Thymus (tissue), 11 donors: ENCODE measurements at regions not wholly inside any gene's neighbourhood (a gene's known extent, or its start where the extent isn't known, plus 50 kb on each side); places are given as distances from the start of the nearest gene placed in this dataset.

Experiments used
- DNase-seq, 9 donors: peaks; one replicate each; pipeline ENCODE4 v3.0.0-alpha.2; 2013; ENCODE audit warnings: low spot score in 9 of 9, low read depth in 6 of 9, missing footprints in 1 of 9
- H3K27ac ChIP-seq, 2 donors: one replicate each; pipeline ENCODE4 v1.5.1; 2013; ENCODE audit warnings: control low read depth in 1 of 2, low read depth in 1 of 2, low read length in 1 of 2, mild to moderate bottlenecking in 1 of 2, moderate library complexity in 1 of 2
- H3K27me3 ChIP-seq, 2 donors: one replicate each; pipeline ENCODE4 v1.5.1; 2013; ENCODE audit warnings: low read length in 1 of 2; ENCODE audit not compliant: control insufficient read depth in 2 of 2, insufficient read depth in 1 of 2
- H3K36me3 ChIP-seq, 2 donors: one replicate each; pipeline ENCODE4 v1.5.1; 2013; ENCODE audit warnings: low read length in 1 of 2, mild to moderate bottlenecking in 1 of 2, moderate library complexity in 1 of 2; ENCODE audit not compliant: control insufficient read depth in 2 of 2, insufficient read depth in 2 of 2
- H3K4me1 ChIP-seq, 2 donors: one replicate each; pipeline ENCODE4 v1.5.1; 2013; ENCODE audit warnings: low read length in 2 of 2; ENCODE audit not compliant: control insufficient read depth in 2 of 2, insufficient read depth in 2 of 2
- H3K4me3 ChIP-seq, 2 donors: one replicate each; pipeline ENCODE4 v1.5.1; 2013; ENCODE audit warnings: low read length in 2 of 2, control low read depth in 1 of 2, mild to moderate bottlenecking in 1 of 2
- H3K9me3 ChIP-seq, 2 donors: one replicate each; pipeline ENCODE4 v1.5.1; 2013; ENCODE audit warnings: low read length in 1 of 2, mild to moderate bottlenecking in 1 of 2; ENCODE audit not compliant: control insufficient read depth in 2 of 2, insufficient read depth in 1 of 2
- WGBS: extraction: QIAGEN DNeasy Blood & Tissue Kit; methylation state at CpG from one replicate; pipeline ENCODE4 v1.1.7; 2013; 5-methylcytosine and 5-hydroxymethylcytosine counted together
- donor health status: healthy.

- peaks cover 11 to 53% of the 10 kb centered on the region in 2 donors for H3K4me1 ChIP-seq
- no peaks in the 10 kb centered on the region for H3K27me3 ChIP-seq
- H3K27ac ChIP-seq = no peak overlapping the region
- DNase-seq = peak in 6 of 9 donors; percentile 26 to 82 (median 52)
- peaks cover 0 to 3% of the 10 kb centered on the region in 2 donors for H3K9me3 ChIP-seq
- 47% methylated on average over 2 of the region's 2 CpGs for WGBS
- H3K36me3 ChIP-seq = no peaks in the 10 kb centered on the region
- no peak overlapping the region for H3K4me3 ChIP-seq
Observed at GRCh38 chr14:106840258-106840657, 1313.9 kb downstream of the TMEM121 start.

GRCh38 chr14:106840991-106841390 lies 1314.6 kb downstream of the TMEM121 start:
- Histone ChIP-seq H3K27me3 (no peaks in the 10 kb centered on the region), H3K4me1 (peaks cover 11 to 55% of the 10 kb centered on the region in 2 donors), H3K9me3 (peaks cover 0 to 3% of the 10 kb centered on the region in 2 donors), H3K4me3 (no peak overlapping the region), H3K36me3 (no peaks in the 10 kb centered on the region), H3K27ac (no peak overlapping the region)
- 93% methylated on average over 4 of the region's 4 CpGs for WGBS
- DNase-seq = no peak

- H3K27ac ChIP-seq = no peak overlapping the region
- peaks cover 0 to 3% of the 10 kb centered on the region in 2 donors for H3K9me3 ChIP-seq
- H3K4me3 ChIP-seq = no peak overlapping the region
- no peaks in the 10 kb centered on the region for H3K27me3 ChIP-seq
- H3K36me3 ChIP-seq = no peaks in the 10 kb centered on the region
- WGBS = 95% methylated on average over 3 of the region's 3 CpGs
- peaks cover 11 to 55% of the 10 kb centered on the region in 2 donors for H3K4me1 ChIP-seq
- no peak for DNase-seq
Observed at GRCh38 chr14:106841701-106842100, 1315.3 kb downstream of the TMEM121 start.

GRCh38 chr14:106842687-106843086 lies 1316.3 kb downstream of the TMEM121 start:
- no peaks in the 10 kb centered on the region for H3K27me3 ChIP-seq
- H3K36me3 ChIP-seq = no peaks in the 10 kb centered on the region
- H3K27ac ChIP-seq = no peak overlapping the region
- 98% methylated on average over 6 of the region's 6 CpGs for WGBS
- H3K4me3 ChIP-seq = no peak overlapping the region
- DNase-seq = no peak
- H3K9me3 ChIP-seq = peaks cover 0 to 3% of the 10 kb centered on the region in 2 donors
- peaks cover 11 to 55% of the 10 kb centered on the region in 2 donors for H3K4me1 ChIP-seq

GRCh38 chr14:106843386-106843785 lies 1317.0 kb downstream of the TMEM121 start:
- H3K4me1 ChIP-seq = peaks cover 13 to 57% of the 10 kb centered on the region in 2 donors
- peak overlapping the region in 1 of 2 donors; percentile 93 for H3K4me3 ChIP-seq
- no peaks in the 10 kb centered on the region for H3K36me3 ChIP-seq
- H3K9me3 ChIP-seq = peaks cover 0 to 3% of the 10 kb centered on the region in 2 donors
- 33% methylated on average over 6 of the region's 6 CpGs for WGBS
- no peaks in the 10 kb centered on the region for H3K27me3 ChIP-seq
- no peak for DNase-seq
- peak overlapping the region; percentile 46 to 87 for H3K27ac ChIP-seq

- H3K4me3 ChIP-seq = peak overlapping the region; percentile 74 to 93
- H3K36me3 ChIP-seq = no peaks in the 10 kb centered on the region
- no peaks in the 10 kb centered on the region for H3K27me3 ChIP-seq
- H3K27ac ChIP-seq = peak overlapping the region; percentile 87 to 98
- peak in 3 of 9 donors; percentile 35 to 71 (median 50) for DNase-seq
- peaks cover 19 to 63% of the 10 kb centered on the region in 2 donors for H3K4me1 ChIP-seq
- WGBS = 7% methylated on average over 14 of the region's 14 CpGs
- H3K9me3 ChIP-seq = peaks cover 0 to 3% of the 10 kb centered on the region in 2 donors
Observed at GRCh38 chr14:106843951-106844483, 1317.6 kb downstream of the TMEM121 start.

- Histone ChIP-seq H3K36me3 (no peaks in the 10 kb centered on the region), H3K4me3 (peak overlapping the region; percentile 74 to 93), H3K27me3 (no peaks in the 10 kb centered on the region), H3K4me1 (peaks cover 19 to 65% of the 10 kb centered on the region in 2 donors), H3K9me3 (peaks cover 0 to 3% of the 10 kb centered on the region in 2 donors), H3K27ac (peak overlapping the region; percentile 87 to 98)
- 2% methylated on average over 56 of the region's 56 CpGs for WGBS
- peak in 5 of 9 donors; percentile 46 to 83 (median 62) for DNase-seq
Observed at GRCh38 chr14:106844608-106845285, 1318.4 kb downstream of the TMEM121 start.

- Histone ChIP-seq H3K4me1 (peaks cover 18 to 58% of the 10 kb centered on the region in 2 donors), H3K9me3 (peaks cover 0 to 3% of the 10 kb centered on the region in 2 donors), H3K36me3 (no peaks in the 10 kb centered on the region), H3K4me3 (peak overlapping the region; percentile 74 to 93), H3K27ac (peak overlapping the region; percentile 87 to 98), H3K27me3 (no peaks in the 10 kb centered on the region)
- WGBS = 5% methylated on average over 17 of the region's 17 CpGs
- DNase-seq = peak in 5 of 9 donors; percentile 30 to 78 (median 49)
Observed at GRCh38 chr14:106845286-106846087, 1319.1 kb downstream of the TMEM121 start.

GRCh38 chr14:106846218-106846617 lies 1319.8 kb downstream of the TMEM121 start:
- H3K27me3 ChIP-seq = no peaks in the 10 kb centered on the region
- H3K4me1 ChIP-seq = peaks cover 13 to 53% of the 10 kb centered on the region in 2 donors
- peaks cover 0 to 3% of the 10 kb centered on the region in 2 donors for H3K9me3 ChIP-seq
- 27% methylated on average over 2 of the region's 2 CpGs for WGBS
- peak overlapping the region; percentile 74 to 93 for H3K4me3 ChIP-seq
- no peaks in the 10 kb centered on the region for H3K36me3 ChIP-seq
- peak overlapping the region; percentile 65 to 87 for H3K27ac ChIP-seq
- peak in 1 of 9 donors; percentile 41 for DNase-seq
